ENCODE measurements at regions not wholly inside any gene's neighbourhood (a gene's known extent, or its start where the extent isn't known, plus 50 kb on each side); places are given as distances from the start of the nearest gene placed in this dataset.

GRCh38 chr10:69703766-69704630, 74.0 kb downstream of the FAM241B start:
- TF ChIP-seq CTCF (IDR thresholded peaks at IDR 0.05) (no peak), POLR2A (IDR thresholded peaks at IDR 0.05) (no peak)

Data from thyroid gland (tissue), 4 donors.